ENCODE measurements at regions not wholly inside any gene's neighbourhood (a gene's known extent, or its start where the extent isn't known, plus 50 kb on each side); places are given as distances from the start of the nearest gene placed in this dataset.

DNA sequence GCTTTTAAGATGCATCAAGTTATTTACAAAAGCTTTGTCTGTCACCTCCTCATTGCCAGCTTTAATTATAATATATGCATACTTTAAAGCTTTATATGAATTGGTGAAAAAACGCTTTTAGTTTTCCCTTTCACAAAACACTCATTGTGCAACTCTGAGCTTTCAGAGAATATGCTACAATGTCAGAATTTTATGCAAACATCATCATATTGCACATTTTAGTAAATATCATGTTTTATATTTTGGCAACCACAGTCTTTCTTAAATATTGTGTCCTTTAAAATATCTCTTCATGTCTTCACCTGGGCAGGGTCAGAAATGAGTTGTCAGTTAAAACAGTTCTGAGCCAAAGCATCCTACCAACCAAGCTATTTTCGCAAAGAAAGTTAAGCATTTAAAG is 601.1 kb upstream of the RORB start:
- DNase-seq: no peak
- Histone ChIP-seq H3K36me3 (replicated peaks) (no peaks in the 10 kb centered on the region), H3K27me3 (replicated peaks) (no peaks in the 10 kb centered on the region), H3K4me3 (ENCODE audit: low read depth, low read length) (no peak overlapping the region), H3K27ac (no peak overlapping the region)
- TF ChIP-seq, protein P1, sequence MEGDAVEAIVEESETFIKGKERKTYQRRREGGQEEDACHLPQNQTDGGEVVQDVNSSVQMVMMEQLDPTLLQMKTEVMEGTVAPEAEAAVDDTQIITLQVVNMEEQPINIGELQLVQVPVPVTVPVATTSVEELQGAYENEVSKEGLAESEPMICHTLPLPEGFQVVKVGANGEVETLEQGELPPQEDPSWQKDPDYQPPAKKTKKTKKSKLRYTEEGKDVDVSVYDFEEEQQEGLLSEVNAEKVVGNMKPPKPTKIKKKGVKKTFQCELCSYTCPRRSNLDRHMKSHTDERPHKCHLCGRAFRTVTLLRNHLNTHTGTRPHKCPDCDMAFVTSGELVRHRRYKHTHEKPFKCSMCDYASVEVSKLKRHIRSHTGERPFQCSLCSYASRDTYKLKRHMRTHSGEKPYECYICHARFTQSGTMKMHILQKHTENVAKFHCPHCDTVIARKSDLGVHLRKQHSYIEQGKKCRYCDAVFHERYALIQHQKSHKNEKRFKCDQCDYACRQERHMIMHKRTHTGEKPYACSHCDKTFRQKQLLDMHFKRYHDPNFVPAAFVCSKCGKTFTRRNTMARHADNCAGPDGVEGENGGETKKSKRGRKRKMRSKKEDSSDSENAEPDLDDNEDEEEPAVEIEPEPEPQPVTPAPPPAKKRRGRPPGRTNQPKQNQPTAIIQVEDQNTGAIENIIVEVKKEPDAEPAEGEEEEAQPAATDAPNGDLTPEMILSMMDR (IDR thresholded peaks at IDR 0.05; ENCODE audit: low read depth, low read length, missing control alignments): no peak
- in situ Hi-C loops (cut with HindIII; ENCODE audit: low pct_ligation_motif_present, low sequenced_read_pairs): no loop called here

DNA sequence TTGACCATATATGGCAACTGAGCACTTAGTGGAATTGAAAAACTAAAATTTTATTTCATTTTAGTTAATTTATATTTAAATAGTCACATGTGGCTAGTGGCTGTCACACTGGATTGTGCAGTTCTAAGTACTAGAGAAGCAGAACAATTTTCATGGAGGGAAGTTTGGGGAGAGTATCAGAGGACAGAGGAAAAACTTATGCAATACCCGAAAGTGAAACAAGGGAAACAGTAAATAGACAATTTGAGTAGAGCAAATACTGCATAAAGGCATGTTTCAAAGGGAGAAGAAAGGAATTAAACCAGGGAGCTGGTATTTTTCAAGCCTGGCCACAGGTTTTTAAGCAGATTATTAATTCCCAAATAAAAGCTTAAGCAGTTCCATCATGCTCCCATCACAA is 590.5 kb upstream of the RORB start:
- H3K27me3 ChIP-seq (replicated peaks): no peaks in the 10 kb centered on the region
- H3K27ac ChIP-seq: no peak overlapping the region
- H3K4me3 ChIP-seq (ENCODE audit: low read depth, low read length): no peak overlapping the region
- TF ChIP-seq, protein P1 (IDR thresholded peaks at IDR 0.05; ENCODE audit: low read depth, low read length, missing control alignments): no peak
- in situ Hi-C loops (cut with HindIII; ENCODE audit: low pct_ligation_motif_present, low sequenced_read_pairs): no loop called here
- DNase-seq: no peak
- H3K36me3 ChIP-seq (replicated peaks): no peaks in the 10 kb centered on the region

- Histone ChIP-seq H3K27me3 (replicated peaks) (no peaks in the 10 kb centered on the region), H3K36me3 (replicated peaks) (no peaks in the 10 kb centered on the region), H3K27ac (no peak overlapping the region), H3K4me3 (ENCODE audit: low read depth, low read length) (no peak overlapping the region)
- in situ Hi-C loops (cut with HindIII; ENCODE audit: low pct_ligation_motif_present, low sequenced_read_pairs): no loop called here
- TF ChIP-seq, protein P1 (IDR thresholded peaks at IDR 0.05; ENCODE audit: low read depth, low read length, missing control alignments): no peak
- DNase-seq: no peak
Measured at GRCh38 chr9:73911804-73912203, 585.3 kb upstream of the RORB start.

GRCh38 chr9:73916016-73916673 is 581.0 kb upstream of the RORB start:
- Histone ChIP-seq H3K27me3 (replicated peaks) (no peaks in the 10 kb centered on the region), H3K4me3 (ENCODE audit: low read depth, low read length) (no peak overlapping the region), H3K27ac (no peak overlapping the region), H3K36me3 (replicated peaks) (no peaks in the 10 kb centered on the region)
- in situ Hi-C loops (cut with HindIII; ENCODE audit: low pct_ligation_motif_present, low sequenced_read_pairs): no loop called here
- TF ChIP-seq, protein P1 (IDR thresholded peaks at IDR 0.05; ENCODE audit: low read depth, low read length, missing control alignments): peak; percentile 59
- no peak for DNase-seq

DNA sequence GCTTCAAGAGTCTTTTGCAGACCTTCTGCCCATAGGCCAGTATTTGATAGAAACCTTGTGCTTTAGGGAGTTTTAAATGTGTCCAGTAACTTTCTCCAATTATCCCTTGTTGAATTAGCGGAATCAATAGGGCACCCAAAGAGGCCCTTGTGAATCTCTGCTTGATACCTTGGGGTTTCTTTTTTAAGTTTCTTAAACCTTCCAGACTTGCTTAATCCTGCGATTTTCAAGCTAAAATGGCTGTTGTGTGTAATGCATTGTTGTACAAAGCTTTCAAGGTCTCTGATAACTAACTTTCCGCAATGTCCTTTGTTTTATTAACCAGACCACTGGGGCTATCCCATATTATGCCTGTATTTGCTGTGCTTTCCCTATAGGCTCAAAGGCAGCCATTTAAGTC is 577.4 kb upstream of the RORB start:
- no peaks in the 10 kb centered on the region for H3K27me3 ChIP-seq (replicated peaks)

More for the DNA sequence above, 577.4 kb upstream of the RORB start:
- in situ Hi-C loops (cut with HindIII; ENCODE audit: low pct_ligation_motif_present, low sequenced_read_pairs): no loop called here
- Histone ChIP-seq H3K36me3 (replicated peaks) (no peaks in the 10 kb centered on the region), H3K4me3 (ENCODE audit: low read depth, low read length) (no peak overlapping the region), H3K27ac (no peak overlapping the region)
- no peak for DNase-seq
- TF ChIP-seq, protein P1 (IDR thresholded peaks at IDR 0.05; ENCODE audit: low read depth, low read length, missing control alignments): no peak

Measured in brain microvascular endothelial cell (primary cell).